Right renal cortex interstitium (tissue), 3 donors: ENCODE measurements at regions not wholly inside any gene's neighbourhood (a gene's known extent, or its start where the extent isn't known, plus 50 kb on each side); places are given as distances from the start of the nearest gene placed in this dataset.
"Not testable (repeated sequence)": the region's sequence is repeated elsewhere in the genome, so short reads cannot be mapped to it uniquely, and the experiment has no call there.

Experiments
- DNase-seq, 3 donors: peaks; one replicate each; pipeline ENCODE4 v3.0.0-alpha.2; 2013; ENCODE audit warnings: low read depth in 3 of 3, low spot score in 2 of 3

- no peak for DNase-seq
These were observed 1231.2 kb upstream of the CELF4 start for GRCh38 chr18:38796762-38797161.

DNA sequence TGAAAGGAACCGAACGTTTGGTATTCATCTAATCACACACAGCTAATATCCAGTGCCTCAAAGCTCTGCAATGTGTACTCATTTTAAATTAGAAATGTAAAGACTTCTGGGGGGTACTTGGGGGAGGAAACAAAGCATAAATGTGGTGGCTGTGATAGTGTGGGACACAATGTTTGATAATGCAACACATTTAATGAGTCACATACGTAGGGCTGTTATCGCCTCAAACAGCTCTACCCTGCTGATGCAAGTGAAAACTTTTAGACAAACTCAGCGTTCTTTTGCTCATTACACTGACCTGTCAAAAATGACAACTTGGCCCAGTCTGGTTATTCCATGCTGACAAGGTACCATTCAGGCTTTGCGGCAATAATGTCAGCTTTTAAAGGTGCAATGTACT is 1227.1 kb upstream of the CELF4 start:
- DNase-seq = no peak

GRCh38 chr18:38790786-38791185 is 1225.2 kb upstream of the CELF4 start:
- DNase-seq = no peak

DNA sequence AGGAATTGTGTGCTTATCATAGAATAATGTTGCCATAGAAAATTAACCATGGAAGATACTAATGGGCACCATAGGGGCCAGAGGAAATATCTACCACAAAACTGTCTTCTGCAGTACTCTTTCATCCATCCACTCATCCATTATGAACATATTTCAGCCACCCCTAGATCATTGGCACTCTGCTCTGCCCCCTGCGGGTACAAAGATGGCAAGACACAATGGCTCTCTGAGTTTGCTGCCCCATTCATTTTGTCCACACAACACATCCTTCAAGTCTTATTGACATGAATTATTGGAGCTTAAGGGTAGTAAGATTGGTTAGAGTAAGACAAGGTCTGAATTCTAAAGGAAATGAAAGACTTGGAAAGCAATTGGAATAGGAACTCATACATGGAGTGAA is 1224.7 kb upstream of the CELF4 start:
- no peak for DNase-seq

DNA sequence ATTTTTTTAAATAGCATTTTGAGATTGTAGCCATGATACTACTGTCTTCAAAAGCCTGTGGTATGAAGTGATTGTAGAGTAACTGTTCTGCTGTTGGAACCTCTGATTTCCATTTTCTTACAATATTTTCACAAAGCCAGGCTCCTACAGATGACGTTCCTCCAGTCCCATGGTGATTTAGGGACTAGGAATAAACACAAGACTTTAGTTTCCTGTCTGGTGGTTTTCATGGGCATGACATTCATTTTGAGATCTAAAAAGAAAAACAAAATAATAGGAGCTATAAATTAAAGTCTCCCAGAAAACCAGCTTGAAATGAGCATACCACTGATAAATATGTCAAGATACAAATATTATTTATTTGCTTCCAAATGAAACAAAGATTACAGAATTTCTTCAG is 1223.5 kb upstream of the CELF4 start:
- peak in 1 of 3 donors; percentile 8 for DNase-seq

DNA sequence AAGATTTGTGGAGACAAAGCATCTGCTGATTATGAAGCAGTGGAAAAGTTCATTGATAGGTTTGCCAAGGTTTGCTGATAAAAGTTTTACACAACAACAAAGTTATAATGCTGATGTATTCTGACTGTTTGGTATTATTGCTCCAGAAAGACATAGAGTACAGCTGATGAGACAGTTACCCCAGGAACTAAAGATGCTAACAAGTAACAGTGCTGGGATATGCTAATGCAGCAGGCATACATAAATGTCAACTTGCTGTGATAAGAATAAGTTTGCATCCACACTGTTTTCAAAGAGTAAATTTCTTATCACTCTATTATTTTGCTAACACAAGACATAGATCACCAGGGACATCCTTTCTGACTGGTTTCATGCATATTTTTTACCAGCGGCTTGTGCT is 1221.3 kb upstream of the CELF4 start:
- DNase-seq = no peak

DNA sequence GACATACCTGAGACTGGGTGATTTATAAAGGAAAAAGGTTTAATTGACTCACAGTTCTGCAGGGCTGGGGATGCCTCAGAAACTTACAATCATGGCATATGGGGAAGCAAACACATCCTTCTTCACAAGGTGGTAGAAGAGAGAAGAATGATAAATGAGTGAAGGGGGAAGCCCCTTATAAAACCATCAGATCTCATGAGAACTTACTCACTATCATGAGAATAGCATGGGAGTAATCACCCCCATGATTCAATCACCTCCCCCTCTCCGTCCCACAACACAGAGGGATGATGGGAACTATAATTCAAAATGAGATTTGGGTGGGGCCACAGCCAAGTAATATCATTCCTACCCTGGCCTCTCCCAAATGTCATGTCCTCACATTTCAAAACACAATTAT is 1206.0 kb upstream of the CELF4 start:
- not testable (repeated sequence) for DNase-seq

GRCh38 chr18:38768504-38768903 is 1202.9 kb upstream of the CELF4 start:
- no peak for DNase-seq

DNA sequence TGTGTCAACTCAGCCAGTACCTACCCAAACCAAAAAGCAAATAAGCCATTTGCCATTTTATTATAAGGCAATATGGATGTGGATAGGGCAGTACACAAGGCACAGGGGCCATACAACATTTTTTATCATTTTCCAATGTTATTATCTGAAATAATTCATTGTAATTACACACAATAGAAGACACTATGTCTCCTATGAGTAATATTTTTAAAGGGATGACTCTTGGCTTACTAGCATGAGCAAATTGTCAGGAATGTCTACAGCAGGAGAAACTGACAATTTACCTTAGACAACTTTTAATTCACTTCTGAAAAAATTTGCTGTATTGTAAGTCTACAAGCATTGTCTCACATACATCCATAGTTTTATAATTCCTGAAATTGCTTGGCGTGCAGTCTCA is 1193.9 kb upstream of the CELF4 start:
- no peak for DNase-seq

DNA sequence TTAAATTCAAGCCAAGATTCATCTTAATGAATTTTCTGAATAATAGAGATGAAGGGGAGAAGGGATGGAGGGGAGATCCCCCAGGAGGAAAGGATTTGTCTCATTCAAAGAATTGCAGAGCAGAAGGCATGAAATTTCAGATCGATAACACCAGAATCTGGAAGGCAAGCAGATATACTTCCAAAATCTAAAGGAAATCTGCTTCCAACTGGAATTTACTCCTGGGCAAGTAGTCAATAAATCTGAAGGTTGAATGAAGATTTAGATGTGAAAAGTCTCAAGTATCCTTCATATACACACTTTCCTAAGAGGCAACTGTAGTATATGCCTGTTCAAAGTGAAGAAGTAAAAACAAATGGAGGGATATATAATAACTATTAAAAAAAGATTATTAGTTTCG is 1190.8 kb upstream of the CELF4 start:
- no peak for DNase-seq

GRCh38 chr18:38752430-38752829 is 1186.8 kb upstream of the CELF4 start:
- no peak for DNase-seq

DNA sequence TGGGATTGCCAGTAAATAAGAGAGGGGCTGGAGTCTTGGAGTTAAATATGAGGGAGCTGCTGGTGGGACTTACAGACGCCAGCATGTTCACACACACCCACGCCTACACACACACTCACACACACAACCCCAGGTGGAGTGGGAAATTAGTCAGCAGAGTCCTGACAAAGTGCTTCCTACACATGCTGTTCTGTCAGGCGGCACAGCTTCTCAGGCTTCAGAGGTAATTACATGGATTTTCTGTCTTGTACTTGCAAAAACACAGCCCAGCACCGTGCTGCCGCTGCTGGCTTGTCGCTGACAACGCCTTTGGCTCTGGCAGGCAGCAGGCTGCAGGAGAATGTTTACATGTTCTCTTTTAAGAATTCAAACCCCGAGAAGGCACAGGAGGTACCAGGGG is 1186.3 kb upstream of the CELF4 start:
- DNase-seq = peak; percentile 6 to 18 (median 9)

DNA sequence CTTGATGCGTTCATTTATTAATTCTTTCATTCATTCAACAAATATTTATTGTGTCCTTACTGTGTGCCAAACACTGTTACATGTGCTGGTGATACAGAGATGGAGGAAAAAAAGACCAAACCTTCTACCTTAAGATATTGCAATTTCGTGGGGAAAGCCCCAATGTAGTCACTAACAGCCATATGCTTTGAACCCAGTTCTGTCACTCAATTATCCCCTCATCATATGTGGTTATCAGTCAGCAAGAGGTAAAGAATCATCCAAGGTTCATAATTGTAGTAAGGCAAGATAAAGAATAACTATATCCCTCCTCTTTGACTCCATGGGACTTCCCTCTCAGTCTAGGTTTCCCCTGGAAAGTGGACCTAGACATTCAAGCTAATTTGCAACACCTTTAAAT is 1185.6 kb upstream of the CELF4 start:
- DNase-seq = no peak

DNA sequence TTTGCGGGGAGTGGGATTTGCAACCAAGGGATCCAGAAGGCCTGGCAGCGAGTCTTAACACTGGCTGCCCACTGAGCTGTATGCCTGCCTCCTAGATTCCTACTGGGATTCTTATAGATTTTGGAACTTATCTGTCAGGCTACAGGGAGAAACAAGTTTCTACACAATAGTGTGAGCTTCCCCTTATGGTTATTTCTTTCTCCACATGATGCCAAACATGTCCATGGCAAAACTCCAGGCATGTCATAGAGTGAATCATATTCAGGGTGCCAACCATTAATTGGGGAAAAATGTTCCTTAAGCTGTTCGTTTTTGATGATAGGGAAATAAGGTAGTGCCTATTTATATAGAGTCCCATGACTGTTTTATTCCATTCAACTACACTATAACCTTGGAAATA is 1185.2 kb upstream of the CELF4 start:
- DNase-seq = no peak

DNA sequence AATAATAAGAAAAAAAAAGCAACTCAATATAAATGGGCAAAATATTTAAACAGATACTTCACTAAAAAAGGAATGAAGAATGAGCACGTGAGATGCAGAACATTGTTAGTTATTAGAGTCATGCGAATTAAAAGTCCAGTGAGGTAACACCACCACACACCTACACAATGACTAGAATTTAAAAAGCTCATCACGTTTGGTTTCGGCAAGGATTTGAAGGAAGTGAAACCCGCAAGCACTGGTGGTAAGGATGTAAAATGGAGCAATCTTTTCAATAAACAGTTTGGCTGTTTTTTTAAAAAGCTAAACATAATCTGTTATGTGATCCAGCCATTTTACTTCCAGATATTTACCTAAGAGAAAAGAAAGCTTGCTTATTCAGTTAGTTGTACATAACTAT is 1181.6 kb upstream of the CELF4 start:
- DNase-seq = no peak

DNA sequence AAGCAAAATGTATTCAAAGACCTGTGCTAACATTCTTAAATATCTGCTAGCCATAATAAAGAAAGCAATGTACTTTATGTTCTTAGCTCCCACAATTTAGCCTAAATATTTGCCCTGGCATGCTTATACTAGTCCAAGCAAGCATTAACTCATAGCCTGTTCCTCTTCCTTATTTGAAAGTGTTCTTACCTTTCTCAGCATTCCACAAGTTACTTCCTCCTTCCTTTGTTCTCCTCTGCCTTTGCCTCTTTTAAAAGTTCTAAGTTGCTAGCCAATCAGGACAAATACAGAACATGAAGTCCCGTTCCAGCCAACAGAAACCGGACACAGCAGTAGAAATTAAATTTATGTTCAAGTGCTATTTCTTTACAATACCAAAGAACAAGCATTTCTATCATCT is 1154.6 kb upstream of the CELF4 start:
- DNase-seq = not testable (repeated sequence)

DNA sequence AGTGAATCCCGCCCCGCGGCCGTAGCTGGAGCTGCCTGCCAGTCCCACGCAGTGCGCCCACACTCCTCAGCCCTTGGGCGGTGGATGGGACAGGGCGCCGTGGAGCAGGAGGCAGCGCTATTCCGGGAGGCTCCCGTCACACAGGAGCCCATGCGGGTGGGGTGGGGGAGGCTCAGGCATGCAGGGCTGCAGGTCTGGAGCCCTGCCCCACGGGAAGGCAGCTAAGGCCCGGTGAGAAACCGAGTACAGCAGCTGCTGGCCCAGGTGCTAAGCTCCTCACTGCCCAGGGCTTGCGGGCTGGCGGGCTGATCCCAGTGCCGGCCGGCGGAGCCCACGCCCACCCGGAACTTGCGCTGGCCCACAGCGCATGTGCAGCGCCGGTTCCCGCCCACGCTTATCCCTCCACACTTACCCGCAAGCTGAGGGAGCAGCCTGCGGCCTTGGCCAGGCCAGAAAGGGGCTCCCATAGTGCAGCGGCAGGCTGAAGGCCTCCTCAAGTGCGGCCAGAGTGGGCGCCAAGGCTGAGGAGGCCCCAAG is 1152.8 kb upstream of the CELF4 start:
- no peak for DNase-seq

DNA sequence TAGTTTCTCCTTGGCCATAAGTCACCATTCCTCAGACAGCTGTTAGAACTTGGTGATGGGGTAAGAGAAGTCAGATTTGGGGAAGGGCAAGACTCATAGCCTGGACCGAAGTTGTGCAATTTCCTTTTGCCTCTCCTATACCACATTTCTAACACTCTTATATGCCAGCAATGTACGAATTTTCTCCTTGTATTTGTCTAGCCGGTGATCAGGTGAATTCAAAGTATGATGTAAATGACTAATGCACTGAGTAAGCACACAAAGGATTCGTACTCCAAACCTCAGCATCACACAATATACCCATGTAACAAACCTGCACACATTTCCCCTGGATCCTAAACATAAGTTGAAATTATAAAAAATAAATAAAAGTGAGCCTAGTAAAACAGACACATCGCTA is 1143.5 kb upstream of the CELF4 start:
- no peak for DNase-seq

DNA sequence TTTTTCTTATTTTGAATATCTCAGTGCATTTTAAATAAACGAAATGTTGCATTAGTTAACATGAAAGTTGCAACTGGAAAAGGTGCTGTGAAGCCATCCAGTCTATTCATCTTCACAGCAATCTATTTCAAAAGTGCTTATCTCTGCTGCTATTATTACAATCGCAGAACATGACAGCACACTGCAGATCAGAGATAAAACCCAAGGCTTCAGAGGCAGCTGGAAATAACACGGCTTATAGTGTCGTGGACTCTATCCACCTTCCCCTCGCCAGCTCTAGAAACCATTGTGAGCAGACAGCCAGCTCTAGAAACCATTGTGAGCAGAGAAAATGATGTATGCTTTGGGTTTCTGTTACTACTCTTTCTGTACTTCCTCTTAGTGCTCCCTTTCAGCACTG is 1140.8 kb upstream of the CELF4 start:
- no peak for DNase-seq

- no peak for DNase-seq
These were observed 1132.5 kb upstream of the CELF4 start for GRCh38 chr18:38698088-38698487.

DNA sequence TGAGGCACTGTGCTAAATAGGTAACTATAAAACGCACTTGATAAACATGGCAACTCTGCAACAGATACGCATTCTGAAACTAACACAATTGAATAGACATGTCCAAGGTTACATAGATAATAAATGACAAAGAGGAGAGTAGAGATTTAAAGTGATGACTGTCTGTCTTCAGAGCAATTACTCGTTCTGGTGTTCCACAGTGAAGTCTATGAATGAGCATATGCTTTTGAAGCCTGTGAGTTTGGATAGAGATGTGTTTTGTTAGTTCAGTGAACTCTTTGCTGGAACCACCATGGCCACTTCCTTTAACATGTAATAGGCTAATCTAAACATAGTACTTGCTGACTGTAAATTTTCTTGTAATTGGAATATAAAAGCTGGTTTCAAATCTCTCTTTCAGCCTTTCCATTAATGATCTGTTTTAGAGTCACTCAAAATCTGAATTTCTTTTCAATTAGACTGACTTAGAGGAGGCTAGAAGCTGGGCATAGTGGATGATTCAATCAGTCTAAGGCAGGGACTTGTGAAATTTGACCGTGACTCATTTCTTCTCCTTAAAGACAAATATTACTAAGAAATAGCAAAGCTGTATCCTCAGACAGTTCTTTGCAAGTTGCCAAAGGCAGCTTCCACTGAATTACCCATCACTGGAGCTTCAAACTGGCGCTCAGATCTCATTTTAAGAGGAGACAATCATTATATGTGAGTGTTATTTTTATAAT is 1130.1 kb upstream of the CELF4 start:
- DNase-seq = no peak

DNA sequence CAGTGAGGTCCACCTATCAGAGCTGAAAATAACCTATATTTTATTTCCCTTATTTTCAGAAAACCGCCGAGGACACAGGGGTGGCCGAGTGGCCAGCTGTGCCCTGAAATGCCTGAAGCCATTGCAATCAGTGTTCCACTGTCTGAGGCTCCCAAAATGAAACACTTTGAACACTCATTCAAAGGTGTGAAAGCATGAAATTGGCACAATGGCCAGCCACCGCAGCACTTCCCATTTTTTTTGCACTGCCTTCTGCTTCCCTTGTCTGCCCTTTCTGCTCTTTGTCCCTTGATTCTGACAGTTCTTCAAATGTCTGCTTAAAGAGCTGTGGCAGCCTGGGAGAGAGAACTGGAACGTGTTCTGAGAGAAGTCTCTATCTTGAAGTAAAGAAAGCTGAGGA is 1127.5 kb upstream of the CELF4 start:
- DNase-seq = no peak

DNA sequence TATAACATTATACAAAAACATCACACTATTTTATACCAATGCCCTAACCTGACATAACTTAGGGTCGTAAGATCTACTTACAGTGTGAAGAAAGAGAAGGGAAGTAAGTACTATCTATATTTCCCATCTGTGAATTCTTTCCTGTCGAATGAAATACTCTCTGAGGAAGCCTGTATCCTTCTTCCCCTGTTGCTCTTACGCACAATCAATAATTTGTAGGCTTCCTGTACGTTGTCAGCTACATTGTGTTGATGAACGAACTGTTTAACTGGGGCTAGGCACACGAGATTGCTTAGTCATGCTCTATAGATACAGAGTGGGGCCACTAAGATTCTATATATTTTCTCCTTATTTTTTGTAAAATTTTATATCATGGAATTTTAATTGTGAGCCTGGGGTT is 1125.0 kb upstream of the CELF4 start:
- DNase-seq = no peak
